ENCODE measurements at regions not wholly inside any gene's neighbourhood (a gene's known extent, or its start where the extent isn't known, plus 50 kb on each side); places are given as distances from the start of the nearest gene placed in this dataset.

DNA sequence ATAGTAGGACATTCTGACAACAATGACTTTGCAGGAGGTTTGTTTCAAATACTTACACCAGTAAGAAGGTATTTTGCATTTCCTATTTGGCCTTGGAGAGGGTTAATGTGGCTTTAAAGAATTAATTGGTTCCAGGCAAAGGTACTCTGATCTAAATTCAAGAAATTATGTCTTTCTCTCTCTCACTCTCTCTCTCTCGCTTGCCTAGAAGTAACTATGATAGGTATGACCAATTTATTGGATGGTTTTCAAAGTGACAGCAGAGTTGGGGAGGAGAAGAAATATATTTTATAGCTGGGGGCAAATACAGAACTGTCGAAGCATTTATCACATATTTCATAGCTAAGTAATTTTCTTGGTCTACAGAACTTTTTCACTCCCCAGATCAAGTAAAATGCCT, 116.0 kb downstream of the ATP6V1G3 start:
- no peak for TF ChIP-seq SPI1 (IDR thresholded peaks at IDR 0.05; ENCODE audit: borderline replicate concordance, low read depth)
- no peak for TF ChIP-seq POLR2AphosphoS5 (IDR thresholded peaks at IDR 0.05; ENCODE audit: low read depth)
- TF ChIP-seq CTCF (IDR thresholded peaks at IDR 0.05; ENCODE audit: insufficient read depth, low read length), result no peak
- TF ChIP-seq GABPA (IDR thresholded peaks at IDR 0.05; ENCODE audit: low read depth), result no peak
- TF ChIP-seq, protein P1, sequence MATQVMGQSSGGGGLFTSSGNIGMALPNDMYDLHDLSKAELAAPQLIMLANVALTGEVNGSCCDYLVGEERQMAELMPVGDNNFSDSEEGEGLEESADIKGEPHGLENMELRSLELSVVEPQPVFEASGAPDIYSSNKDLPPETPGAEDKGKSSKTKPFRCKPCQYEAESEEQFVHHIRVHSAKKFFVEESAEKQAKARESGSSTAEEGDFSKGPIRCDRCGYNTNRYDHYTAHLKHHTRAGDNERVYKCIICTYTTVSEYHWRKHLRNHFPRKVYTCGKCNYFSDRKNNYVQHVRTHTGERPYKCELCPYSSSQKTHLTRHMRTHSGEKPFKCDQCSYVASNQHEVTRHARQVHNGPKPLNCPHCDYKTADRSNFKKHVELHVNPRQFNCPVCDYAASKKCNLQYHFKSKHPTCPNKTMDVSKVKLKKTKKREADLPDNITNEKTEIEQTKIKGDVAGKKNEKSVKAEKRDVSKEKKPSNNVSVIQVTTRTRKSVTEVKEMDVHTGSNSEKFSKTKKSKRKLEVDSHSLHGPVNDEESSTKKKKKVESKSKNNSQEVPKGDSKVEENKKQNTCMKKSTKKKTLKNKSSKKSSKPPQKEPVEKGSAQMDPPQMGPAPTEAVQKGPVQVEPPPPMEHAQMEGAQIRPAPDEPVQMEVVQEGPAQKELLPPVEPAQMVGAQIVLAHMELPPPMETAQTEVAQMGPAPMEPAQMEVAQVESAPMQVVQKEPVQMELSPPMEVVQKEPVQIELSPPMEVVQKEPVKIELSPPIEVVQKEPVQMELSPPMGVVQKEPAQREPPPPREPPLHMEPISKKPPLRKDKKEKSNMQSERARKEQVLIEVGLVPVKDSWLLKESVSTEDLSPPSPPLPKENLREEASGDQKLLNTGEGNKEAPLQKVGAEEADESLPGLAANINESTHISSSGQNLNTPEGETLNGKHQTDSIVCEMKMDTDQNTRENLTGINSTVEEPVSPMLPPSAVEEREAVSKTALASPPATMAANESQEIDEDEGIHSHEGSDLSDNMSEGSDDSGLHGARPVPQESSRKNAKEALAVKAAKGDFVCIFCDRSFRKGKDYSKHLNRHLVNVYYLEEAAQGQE (IDR thresholded peaks at IDR 0.05; ENCODE audit: insufficient replicate concordance, low read depth), result no peak
- H3K27ac ChIP-seq (replicated peaks), result no peak overlapping the region

GRCh38 chr1:198423673-198424072, 116.8 kb downstream of the ATP6V1G3 start:
- H3K27ac ChIP-seq (replicated peaks), result no peak overlapping the region
- DNase-seq (ENCODE audit: low read depth in 1 of 2, low spot score in 1 of 2), result no peak
- no peaks in the 10 kb centered on the region for H3K27me3 ChIP-seq (ENCODE audit: insufficient read depth, poor library complexity, severe bottlenecking)
- no peak for TF ChIP-seq POLR2AphosphoS5 (IDR thresholded peaks at IDR 0.05; ENCODE audit: low read depth)
- no peak for TF ChIP-seq GABPA (IDR thresholded peaks at IDR 0.05; ENCODE audit: low read depth)
- H3K4me3 ChIP-seq (replicated peaks; ENCODE audit: insufficient read depth, low read length), result no peak overlapping the region

More for the DNA sequence above, 116.0 kb downstream of the ATP6V1G3 start:
- DNase-seq (ENCODE audit: low read depth in 1 of 2, low spot score in 1 of 2), result no peak
- Histone ChIP-seq H3K4me3 (replicated peaks; ENCODE audit: insufficient read depth, low read length) (no peak overlapping the region), H3K27me3 (ENCODE audit: insufficient read depth, poor library complexity, severe bottlenecking) (no peaks in the 10 kb centered on the region)

- Histone ChIP-seq H3K27ac (replicated peaks) (no peak overlapping the region), H3K4me3 (replicated peaks; ENCODE audit: insufficient read depth, low read length) (no peak overlapping the region), H3K27me3 (ENCODE audit: insufficient read depth, poor library complexity, severe bottlenecking) (no peaks in the 10 kb centered on the region)
- DNase-seq (ENCODE audit: low read depth in 1 of 2, low spot score in 1 of 2), result no peak
- TF ChIP-seq, protein P1 (IDR thresholded peaks at IDR 0.05; ENCODE audit: insufficient replicate concordance, low read depth), result no peak
- TF ChIP-seq CTCF (IDR thresholded peaks at IDR 0.05; ENCODE audit: insufficient read depth, low read length) (no peak), SPI1 (IDR thresholded peaks at IDR 0.05; ENCODE audit: borderline replicate concordance, low read depth) (no peak), POLR2AphosphoS5 (IDR thresholded peaks at IDR 0.05; ENCODE audit: low read depth) (no peak), GABPA (IDR thresholded peaks at IDR 0.05; ENCODE audit: low read depth) (no peak)
Measured at GRCh38 chr1:198417039-198417438, 123.4 kb downstream of the ATP6V1G3 start.

GRCh38 chr1:198416296-198416695, 124.2 kb downstream of the ATP6V1G3 start:
- Histone ChIP-seq H3K4me3 (replicated peaks; ENCODE audit: insufficient read depth, low read length) (no peak overlapping the region), H3K27me3 (ENCODE audit: insufficient read depth, poor library complexity, severe bottlenecking) (no peaks in the 10 kb centered on the region), H3K27ac (replicated peaks) (no peak overlapping the region)
- DNase-seq (ENCODE audit: low read depth in 1 of 2, low spot score in 1 of 2), result no peak
- TF ChIP-seq CTCF (IDR thresholded peaks at IDR 0.05; ENCODE audit: insufficient read depth, low read length), result no peak
- no peak for TF ChIP-seq GABPA (IDR thresholded peaks at IDR 0.05; ENCODE audit: low read depth)
- TF ChIP-seq, protein P1 (IDR thresholded peaks at IDR 0.05; ENCODE audit: insufficient replicate concordance, low read depth), result no peak
- TF ChIP-seq POLR2AphosphoS5 (IDR thresholded peaks at IDR 0.05; ENCODE audit: low read depth), result no peak
- TF ChIP-seq SPI1 (IDR thresholded peaks at IDR 0.05; ENCODE audit: borderline replicate concordance, low read depth), result no peak
